8988T (cell line): ENCODE measurements at regions not wholly inside any gene's neighbourhood (a gene's known extent, or its start where the extent isn't known, plus 50 kb on each side); places are given as distances from the start of the nearest gene placed in this dataset.

Source experiments
- DNase-seq: peaks from one replicate; pipeline ENCODE4 v3.0.0; 2011

DNA sequence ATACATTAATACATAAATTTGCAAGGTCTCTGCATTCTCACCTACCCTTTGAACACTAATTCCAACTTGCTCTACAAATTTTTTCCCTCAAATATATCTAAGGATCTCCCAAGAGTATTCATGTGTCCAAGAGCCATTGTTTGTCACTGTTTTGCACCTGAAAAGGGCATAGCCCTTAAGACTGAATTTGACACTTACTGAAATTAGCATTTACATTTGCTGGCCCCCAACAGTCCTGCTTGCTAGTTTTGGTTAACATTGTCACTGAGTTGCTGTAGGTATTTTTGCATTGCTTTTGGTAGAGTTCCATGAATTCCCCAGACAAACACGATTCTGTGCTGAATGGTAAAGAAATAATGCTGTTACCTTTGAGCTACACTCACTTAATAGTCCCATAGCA is 57.3 kb downstream of the KCNA4 start:
- DNase-seq = no peak

DNA sequence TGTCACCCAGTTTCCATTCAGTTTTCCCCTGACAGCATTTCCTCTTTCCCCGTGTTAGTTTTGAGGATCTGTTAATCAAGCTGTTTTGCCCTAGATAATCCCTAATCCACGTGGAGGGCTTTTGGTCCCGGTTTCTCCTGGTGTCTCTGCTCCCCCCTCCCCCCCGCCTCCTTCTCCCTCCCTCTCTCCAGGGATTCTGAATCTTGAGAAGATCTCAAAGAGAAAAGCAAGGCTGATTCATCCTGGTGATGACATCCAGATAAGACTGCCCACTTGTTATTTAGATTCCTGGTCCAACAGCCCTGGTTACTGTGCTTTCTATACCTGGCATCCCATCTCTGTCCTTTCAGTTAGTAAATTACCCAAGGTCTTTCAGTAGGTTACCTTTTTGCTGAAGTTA is 59.4 kb downstream of the KCNA4 start:
- no peak for DNase-seq

DNA sequence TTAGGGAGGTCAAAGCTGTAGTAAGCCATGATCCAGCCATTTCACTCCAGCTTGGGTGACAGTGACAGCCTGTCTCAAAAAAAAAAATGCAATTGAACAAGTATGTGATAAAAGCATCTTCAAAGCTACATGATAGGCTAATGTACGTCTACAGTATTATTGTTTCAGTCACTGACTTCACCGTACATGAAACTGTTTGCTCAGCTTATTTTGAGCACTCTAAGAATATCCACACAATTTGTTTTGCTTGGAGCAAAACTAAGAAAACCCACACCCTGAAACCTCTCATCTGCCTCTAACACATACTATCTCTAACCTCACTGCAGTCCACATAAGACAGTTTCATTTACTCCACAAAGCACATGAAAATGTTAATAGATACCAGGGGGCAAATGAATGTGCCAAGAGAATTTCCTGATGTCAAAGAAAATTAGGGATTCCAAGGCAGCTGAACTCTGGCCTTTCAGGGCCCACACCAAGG is 60.7 kb downstream of the KCNA4 start:
- no peak for DNase-seq

DNA sequence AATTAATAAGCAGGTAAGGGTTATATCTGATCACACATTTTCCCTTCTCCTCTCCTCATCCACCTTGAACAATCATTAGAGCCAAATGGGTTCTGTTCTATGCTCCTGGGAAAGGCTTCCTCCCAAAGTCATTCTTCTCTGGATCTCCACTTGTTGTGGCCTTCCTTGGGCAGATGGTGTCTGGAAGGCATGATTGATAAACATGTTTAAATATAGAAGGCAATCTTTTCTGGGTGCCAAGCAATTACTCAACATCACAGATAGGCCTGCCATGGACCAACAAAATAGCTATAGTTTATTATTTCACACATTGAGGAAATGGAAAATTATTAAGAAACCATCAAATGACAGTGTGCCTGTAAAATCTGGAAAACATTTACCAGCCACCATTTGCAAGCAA is 73.5 kb downstream of the KCNA4 start:
- no peak for DNase-seq

DNA sequence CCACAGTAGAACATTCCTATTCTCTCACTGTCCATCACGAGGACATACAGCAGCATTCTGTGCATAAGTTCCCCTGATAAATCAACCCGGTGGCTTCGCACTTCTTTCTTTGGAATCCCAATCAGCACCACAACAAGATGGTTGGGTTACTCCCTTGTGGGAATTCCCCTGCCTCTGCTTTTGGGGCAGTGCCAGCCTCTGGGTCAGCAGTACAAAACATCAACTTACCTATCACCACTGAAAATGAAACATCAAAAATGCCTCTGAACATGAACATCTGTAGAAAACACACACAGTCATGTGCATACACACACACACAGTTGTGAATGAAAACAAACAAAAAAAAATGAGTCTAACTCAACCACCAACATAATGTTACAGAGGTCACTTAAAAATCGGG is 79.3 kb downstream of the KCNA4 start:
- no peak for DNase-seq

DNA sequence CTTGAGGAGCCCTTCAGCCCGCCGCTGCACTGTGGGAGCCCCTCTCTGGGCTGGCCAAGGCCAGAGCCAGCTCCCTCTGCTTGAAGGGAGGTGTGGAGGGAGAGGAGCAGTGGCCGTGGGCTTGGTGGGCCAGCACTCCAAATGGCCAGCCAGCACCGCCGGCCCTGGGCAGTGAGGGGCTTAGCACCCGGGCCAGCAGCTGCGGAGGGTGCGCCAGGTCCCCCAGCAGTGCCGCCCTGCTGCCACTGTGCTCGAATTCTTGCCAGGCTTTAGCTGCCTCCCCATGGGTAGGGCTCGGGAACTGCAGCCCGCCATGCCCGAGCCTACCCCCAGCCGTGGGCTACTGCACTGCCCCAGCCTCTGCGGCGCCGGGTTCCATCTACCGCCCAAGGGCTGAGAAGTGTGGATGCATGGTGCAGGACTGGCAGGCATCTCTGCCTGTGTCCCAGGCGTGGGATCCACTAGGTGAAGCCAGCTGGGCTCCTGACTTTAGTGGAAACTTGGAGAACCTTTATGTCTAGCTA is 82.7 kb downstream of the KCNA4 start:
- DNase-seq = no peak

DNA sequence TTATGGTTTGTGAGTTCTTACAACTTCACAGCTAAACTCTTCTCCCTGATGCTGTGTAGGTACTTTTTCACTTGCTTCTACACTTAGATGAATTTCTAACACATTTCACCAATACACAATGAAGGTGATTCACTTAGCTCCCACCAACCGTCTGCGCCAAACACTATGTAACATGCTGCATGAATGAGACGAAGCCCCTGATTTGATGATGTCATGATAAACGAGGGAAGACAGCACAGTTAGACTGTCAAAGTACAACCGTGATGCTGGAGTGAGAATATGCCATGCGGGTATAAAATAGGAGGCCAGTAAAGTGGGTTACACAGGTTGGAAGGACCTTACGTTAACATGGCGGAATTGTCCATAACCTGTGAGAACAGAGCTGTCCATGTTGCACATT is 100.8 kb downstream of the KCNA4 start:
- no peak for DNase-seq

DNA sequence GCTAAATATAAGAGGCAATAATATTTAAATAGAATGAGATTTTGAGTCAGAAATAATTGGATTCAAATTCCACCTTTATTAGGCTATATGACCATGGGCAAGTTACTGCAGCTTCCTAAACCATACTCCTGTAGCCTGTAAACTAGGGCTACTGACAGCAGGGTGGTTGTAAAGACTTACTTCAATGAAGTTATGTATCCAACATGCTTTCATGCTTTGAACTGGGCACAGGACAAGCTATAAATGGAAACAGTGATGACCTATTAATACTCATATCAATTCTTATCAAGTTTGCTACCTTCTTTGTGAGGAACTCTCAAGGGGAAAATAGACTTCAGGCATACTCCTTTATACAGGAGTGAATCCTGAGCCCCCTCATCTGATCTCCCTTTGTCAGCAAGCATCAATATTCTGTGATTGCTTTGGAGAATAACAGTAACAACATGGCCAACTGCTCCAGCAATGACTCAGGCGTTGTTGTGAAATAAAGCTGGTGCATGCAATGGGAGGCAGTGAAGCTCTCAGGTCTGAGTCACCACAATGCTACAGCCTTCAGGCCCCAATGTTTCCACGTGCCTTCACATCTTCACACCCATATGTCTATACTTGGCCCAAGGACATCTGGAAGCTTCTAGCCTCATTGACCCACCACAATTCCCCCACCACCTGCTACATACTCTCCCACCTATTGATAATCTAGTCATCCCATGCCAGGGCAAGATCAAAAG is 102.5 kb downstream of the KCNA4 start:
- no peak for DNase-seq

DNA sequence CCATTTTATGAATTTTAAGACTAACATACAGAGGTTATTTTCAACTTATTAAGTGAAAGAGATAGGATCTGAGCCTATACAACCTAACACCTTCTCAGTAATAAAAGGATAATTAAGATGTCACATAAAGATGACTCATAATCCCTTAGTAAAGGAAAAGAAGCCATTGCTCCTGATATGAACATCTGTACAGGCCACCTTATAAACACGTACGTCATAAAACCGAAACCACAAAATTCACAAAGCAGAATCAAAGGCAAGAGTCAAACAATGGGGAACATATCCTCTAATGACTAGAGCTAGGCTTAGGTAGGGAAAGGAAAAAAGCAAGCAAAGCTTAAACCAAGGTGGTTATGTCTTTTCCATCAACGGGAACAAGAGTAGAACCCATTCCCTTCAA is 103.5 kb downstream of the KCNA4 start:
- DNase-seq = no peak

DNA sequence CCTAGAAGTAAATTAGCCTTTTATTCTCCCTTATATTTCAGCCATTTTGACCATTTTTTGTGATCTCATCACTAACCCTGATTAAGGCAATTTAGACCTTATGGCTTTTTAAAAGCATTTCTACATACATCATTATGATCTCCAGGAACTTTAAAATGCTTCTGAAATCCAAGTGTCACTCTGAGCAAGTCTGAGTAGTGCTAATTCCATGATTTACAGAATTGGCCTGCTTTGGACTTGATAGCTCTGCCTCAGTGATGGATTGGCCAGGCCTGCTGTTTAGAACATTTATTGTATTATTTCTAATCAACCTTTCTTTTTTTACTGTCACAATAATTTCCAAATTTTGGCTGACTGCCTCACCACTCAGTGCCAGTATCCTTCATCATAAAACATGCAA is 116.4 kb downstream of the KCNA4 start:
- no peak for DNase-seq

DNA sequence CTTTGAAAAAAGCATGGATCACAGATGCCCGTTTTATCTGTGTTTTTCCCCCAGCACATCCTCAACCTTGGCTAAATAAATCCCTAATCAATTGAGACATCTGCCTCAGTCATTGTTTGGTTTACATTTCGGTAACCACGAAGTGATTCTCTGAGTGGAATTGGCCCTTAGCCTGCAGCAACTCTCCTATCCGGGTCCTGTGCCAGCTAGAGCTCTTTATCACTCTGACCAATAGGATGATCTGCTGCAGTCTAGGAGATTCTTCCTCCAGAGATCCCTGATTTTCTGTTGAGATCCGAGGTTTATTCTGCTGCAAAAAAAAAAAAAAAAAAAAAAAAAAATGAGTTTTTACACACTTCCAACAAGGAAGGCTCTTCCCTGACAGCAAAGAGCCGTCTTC is 137.3 kb downstream of the KCNA4 start:
- no peak for DNase-seq

DNA sequence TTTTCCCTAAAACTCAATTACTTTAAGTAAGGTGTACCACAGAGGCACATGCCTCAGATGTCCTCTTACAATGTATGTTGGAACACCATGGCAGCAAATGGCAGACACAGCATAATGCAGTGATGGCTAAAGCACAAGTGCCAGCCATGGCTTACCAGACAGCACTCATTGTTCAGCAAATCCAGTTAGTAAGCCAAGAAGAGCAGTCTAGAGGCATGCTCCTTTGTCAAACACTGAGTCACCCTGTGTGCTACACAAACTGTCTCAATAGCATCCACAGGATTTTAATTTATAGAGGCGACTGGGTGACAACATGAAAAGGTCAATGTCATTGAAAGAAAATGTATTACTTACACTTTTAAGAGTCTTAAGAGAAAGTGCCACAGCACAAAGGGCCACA is 140.6 kb downstream of the KCNA4 start:
- no peak for DNase-seq

DNA sequence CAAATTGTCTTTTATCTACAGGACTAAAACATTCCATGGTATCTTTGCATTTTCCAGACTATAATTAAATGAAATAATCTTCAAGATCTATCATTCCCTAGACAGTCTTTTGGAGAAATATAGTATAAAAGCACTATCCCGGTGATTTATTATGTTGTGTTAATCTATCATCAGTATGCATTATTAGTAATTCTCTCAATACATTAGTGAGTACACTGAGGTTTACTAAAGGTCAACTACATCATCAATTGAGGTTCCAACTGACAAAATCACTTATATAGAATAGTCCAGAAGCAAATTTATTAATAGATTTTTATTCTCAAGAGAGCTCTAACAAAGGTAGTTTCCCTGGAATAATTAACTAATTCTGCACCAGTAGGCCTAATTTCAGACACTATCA is 169.6 kb downstream of the KCNA4 start:
- DNase-seq = no peak

DNA sequence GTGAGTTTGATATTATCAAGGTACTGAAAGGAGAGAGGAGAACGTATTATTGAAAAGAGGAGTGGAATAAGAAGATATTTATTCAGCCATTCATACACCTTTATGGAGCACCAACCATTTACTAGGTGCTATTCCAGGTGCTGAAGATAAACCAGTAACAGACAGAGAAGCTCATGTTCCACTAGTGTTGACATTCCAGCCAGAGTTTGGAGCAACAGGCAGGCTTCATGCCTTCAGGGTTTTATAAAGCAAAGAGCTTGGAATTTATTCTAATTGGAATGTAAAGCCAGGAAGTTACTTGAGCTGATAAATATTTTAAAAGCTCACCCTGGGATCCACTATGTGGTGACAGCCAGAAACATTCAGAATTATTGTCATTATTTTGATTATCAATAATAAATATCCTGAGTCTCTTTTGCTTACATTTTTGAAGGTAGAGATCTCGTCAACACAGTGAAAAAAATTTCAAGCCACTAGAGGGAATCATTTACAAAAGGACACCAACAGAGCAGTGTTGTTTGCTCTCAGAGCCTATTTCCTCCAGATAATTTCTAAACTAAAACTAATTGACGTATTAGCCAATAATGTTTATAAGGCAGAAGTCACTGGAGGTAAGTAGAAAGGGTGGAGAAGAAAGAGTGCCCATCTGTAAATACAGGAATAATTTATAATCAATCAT is 172.0 kb downstream of the KCNA4 start:
- DNase-seq = no peak

DNA sequence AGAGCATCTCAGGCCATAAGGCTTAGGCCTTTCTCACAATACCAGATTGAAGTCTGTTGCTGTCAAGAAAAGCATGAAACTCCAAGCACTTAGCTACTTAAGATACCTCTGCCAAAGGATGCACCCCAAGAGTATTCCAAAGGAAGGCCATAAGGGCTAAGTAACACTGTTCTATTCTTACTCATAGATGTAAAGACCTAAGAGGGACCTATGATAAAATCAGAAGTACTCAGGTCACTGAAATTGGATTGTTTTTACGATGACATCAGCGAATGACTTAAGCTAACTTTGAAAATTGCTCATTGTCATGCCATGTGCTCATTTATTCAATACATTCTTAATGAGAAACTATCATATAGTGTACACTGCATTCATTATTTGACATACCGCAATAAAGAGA is 172.8 kb downstream of the KCNA4 start:
- no peak for DNase-seq

DNA sequence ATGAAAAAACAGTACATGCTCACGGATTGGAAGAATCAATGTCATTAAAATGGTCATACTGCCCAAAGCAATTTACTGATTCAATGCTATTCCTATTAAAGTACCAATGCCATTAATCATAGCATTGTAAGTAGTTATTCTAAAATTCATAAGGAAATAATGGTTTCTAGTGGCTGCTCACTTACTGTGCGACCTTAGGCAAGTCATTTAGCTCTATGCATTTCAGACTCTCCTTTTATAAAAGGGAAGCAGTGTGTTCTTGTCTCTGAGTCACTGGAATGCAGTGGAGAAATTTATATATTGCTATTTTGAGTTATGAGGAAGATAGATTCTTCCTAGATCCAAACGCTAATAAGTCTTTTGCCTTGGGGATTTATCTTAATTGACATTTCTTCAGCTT is 174.8 kb downstream of the KCNA4 start:
- DNase-seq = no peak

DNA sequence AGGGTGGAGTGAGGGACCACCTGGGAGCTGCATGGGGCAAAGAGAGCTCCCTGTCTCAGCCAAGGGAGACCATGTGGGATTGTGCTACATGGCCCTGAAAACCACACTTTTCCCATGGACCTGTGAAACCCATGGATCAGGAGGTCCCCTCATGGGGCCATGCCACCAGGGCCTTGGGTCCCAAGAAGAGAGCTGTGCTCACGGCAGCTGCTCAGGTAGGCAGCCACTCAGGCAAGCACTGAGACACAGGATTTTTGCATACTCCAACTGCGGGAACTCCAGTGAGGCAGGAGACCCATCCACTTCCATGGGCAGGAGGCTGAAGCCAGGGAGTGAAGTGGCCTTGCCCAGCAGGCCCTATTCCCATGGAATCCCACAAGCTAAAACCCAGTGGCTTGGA is 190.0 kb downstream of the KCNA4 start:
- DNase-seq = no peak

DNA sequence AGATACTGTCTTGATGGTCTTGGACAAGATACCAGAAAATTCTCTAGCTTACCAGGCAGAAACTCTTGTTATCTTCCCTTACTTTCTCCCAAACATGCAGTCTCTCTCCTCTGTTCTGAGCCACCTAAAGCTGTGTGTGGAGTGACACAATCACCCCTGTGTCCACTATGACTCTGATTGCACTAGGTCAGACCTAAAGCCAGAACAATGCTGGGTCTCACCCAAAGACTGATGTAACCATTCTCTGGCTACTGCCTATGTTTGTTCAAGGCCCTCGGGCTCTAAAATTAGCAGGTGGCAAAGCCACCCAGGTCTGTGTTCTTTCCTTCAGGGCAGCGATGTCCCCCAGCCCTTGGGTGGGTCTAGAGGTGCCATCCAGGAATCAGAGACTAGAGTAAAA is 200.5 kb downstream of the KCNA4 start:
- no peak for DNase-seq

DNA sequence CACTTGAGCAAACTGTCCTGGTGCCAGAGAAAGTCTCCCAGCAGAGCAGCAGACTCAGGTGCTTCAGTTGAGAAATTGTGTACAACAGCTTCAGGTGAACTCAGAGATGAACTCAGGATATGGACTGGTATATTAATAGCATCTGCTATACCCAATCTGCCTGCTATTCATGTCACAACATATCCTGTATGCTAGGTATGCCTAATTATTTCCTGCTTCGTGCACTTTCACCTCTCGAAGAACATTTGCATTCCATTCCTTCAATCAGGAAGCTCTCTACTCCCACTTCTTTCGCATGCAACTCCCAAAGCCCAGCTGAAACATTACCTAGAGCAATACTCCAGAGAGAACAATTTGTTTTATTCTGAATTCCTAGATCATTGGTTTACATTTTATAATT is 207.7 kb downstream of the KCNA4 start:
- no peak for DNase-seq

DNA sequence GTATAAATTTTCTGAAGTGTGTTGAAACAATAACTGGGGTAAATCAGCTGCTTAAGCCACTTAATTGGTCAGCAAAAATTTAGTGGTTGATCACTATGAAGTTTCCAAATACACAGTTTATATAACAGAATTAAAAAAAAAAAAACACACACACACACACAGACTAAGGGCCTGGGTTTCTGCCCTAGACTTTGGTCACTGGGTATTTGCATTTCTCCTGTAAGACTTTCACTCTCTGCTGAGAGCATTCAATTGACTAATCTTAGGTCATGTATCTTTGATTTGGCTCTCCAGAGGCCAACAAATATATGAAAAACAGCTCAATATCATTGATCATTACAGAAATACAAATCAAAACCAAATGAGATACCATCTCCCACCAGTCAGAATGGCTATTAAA is 214.3 kb downstream of the KCNA4 start:
- DNase-seq = no peak

DNA sequence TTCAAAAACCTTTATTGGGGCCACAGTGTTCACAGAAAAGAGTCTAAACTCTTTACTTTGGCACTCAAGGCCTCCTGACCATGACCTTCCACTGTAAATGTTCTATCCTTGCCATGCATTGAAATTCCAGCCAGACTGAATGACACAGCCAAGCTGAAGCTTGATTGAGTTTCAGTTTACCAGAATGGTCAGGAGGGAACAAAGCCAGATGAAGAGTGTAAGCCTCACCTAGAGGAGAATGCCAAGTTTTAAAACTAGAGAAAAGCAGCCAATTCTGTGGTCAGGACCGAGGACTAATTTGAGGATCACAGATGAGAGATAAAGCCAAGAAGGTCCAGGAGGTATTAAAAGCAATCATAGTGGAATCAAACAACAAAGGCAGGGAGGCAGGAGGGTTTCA is 215.3 kb downstream of the KCNA4 start:
- DNase-seq = no peak

DNA sequence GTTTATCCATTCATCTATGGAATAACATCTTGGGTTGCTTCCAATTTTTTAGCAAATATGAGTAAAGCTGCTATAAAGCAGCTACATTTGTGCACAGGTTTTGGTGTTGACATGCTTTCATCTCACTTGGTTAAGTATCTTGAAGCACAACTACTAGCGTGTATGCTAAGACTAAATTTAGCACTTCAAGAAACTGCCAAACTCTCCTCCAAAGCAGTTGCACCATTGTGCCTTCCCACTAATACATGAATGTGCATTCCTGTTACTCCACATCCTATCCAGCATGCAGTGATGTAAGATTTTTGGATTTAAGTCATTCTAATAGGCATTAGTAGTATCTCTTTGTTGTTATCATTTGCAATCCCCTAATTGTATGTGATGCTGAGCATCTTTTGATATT is 230.7 kb downstream of the KCNA4 start:
- no peak for DNase-seq

DNA sequence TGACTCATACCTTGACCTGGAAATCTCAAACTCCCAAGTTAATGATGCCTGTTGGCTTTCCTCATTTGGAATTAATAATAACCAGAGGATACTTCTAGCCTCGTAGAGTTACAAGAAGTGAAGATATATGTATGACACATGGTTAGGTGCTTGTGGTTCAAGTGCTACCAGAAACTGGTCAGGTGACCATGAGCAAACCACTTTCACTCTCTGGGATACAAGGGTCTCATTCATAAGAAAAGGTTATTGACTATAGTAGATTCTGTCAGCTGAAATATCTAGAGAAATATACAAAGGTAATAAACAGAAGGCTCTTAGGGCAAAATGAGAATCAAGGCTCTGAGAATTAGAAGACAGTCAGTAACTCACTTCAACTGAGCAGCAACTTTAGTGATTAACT is 233.3 kb downstream of the KCNA4 start:
- DNase-seq = no peak

DNA sequence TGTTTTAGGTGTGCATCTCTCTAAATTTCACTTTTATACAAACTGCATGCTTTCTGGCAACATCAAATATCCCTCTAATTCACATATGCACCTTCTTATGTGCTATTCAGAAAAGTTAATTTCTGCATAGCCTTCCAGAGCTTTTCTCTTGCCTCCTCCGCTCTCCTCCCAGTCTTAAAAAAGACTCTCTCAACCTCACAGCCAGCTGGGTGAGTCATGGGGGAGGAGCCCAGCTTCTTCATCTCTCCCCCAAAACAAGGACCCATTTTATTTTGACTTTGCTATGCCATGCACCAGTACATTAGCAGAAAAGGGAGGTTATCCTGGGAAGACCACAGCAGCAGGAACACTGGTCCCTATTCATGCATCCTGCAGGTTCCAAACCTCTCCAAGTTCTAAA is 234.4 kb downstream of the KCNA4 start:
- DNase-seq = no peak

DNA sequence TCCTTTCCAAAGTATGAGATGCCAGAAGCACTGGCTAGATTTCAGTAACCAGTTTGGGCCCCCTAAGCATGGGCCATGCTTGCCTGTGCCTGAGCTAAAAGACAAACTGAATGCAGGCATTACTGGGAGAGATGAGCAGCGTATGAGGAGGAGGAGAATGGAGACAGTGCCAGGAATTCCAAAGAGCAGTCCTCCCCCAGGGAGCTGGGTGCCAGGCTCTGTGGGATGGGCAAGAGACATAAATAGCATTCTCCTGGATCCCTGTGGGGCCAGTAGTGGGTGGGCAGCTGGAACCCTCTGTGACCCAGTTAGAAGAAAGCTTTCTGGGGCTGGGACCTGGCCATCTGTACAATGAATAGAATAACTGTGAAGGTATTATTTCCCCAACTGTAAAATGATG is 235.6 kb downstream of the KCNA4 start:
- DNase-seq = no peak
